GM06990 (cell line): ENCODE measurements at regions not wholly inside any gene's neighbourhood (a gene's known extent, or its start where the extent isn't known, plus 50 kb on each side); places are given as distances from the start of the nearest gene placed in this dataset.

ENCODE experiments used
- DNase-seq: peaks from one replicate; pipeline ENCODE4 v3.0.0-alpha.2; 2011; ENCODE audit not compliant: insufficient read length; ENCODE audit errors: extremely low read depth
- H3K27me3 ChIP-seq: replicated peaks from 2 replicates; pipeline ENCODE4 v1.6.0; 2011; ENCODE audit warnings: low read length; ENCODE audit not compliant: control insufficient read depth, insufficient read depth
- H3K36me3 ChIP-seq: 2 replicates; pipeline ENCODE4 v1.5.1; 2011; ENCODE audit warnings: low read length; ENCODE audit not compliant: control insufficient read depth, insufficient read depth
- H3K4me3 ChIP-seq: replicated peaks from 2 replicates; pipeline ENCODE4 v1.5.1; 2011; ENCODE audit warnings: low read depth, mild to moderate bottlenecking, control low read depth, low read length
- CTCF ChIP-seq: IDR thresholded peaks from 2 replicates; pipeline ENCODE4 v1.5.1; 2011; ENCODE audit warnings: low read length, control low read depth, mild to moderate bottlenecking, inconsistent platforms; ENCODE audit not compliant: insufficient read depth, poor library complexity, severe bottlenecking

- Histone ChIP-seq H3K27me3 (no peaks in the 10 kb centered on the region), H3K4me3 (no peak overlapping the region), H3K36me3 (no peaks in the 10 kb centered on the region)
- TF ChIP-seq CTCF: no peak
- DNase-seq: no peak
These were observed 158.1 kb upstream of the FOXG1 start for GRCh38 chr14:28608443-28608842.

GRCh38 chr14:28608851-28609828 is 157.4 kb upstream of the FOXG1 start:
- H3K4me3 ChIP-seq: no peak overlapping the region
- H3K27me3 ChIP-seq: no peaks in the 10 kb centered on the region
- DNase-seq: no peak
- no peaks in the 10 kb centered on the region for H3K36me3 ChIP-seq
- peak; percentile 70 for TF ChIP-seq CTCF

- DNase-seq: no peak
- no peak for TF ChIP-seq CTCF
- Histone ChIP-seq H3K27me3 (no peaks in the 10 kb centered on the region), H3K4me3 (no peak overlapping the region), H3K36me3 (no peaks in the 10 kb centered on the region)
These were observed 154.2 kb upstream of the FOXG1 start for GRCh38 chr14:28612414-28612813.

- DNase-seq: no peak
These were observed 153.1 kb upstream of the FOXG1 start for GRCh38 chr14:28613532-28613931.

GRCh38 chr14:28626780-28627179 is 139.8 kb upstream of the FOXG1 start:
- no peak for DNase-seq
- Histone ChIP-seq H3K27me3 (no peaks in the 10 kb centered on the region), H3K36me3 (no peaks in the 10 kb centered on the region), H3K4me3 (no peak overlapping the region)
- no peak for TF ChIP-seq CTCF

More at GRCh38 chr14:28613532-28613931, 153.1 kb upstream of the FOXG1 start:
- Histone ChIP-seq H3K27me3 (no peaks in the 10 kb centered on the region), H3K4me3 (no peak overlapping the region), H3K36me3 (no peaks in the 10 kb centered on the region)
- TF ChIP-seq CTCF: no peak
